Kidney (tissue), 13 donors: ENCODE measurements at regions not wholly inside any gene's neighbourhood (a gene's known extent, or its start where the extent isn't known, plus 50 kb on each side); places are given as distances from the start of the nearest gene placed in this dataset.
"Not testable (repeated sequence)": the region's sequence is repeated elsewhere in the genome, so short reads cannot be mapped to it uniquely, and the experiment has no call there.

Source experiments
- DNase-seq, 5 donors: peaks; one replicate each; pipeline ENCODE4 v3.0.0-alpha.2; 2013 to 2020
- FAIRE-seq: peaks from 2 replicates; lab custom pipeline; 2012; peaks lifted over from hg19 to GRCh38; lab: Jason Lieb, UNC
- H3K27ac ChIP-seq, 2 donors: one replicate each; pipeline ENCODE4 v1.7.0; 2013; ENCODE audit warnings: low read depth in 2 of 2, low read length in 2 of 2, inconsistent platforms in 1 of 2
- H3K27me3 ChIP-seq: one replicate; pipeline ENCODE4 v1.7.1; 2013; ENCODE audit warnings: low read length, inconsistent platforms; ENCODE audit not compliant: control insufficient read depth, insufficient read depth
- H3K36me3 ChIP-seq, 3 donors: one replicate each; pipeline versions ENCODE4 v1.7.0 to v1.7.1; 2013; ENCODE audit warnings: low read length in 3 of 3, control low read depth in 1 of 3, inconsistent platforms in 1 of 3; ENCODE audit not compliant: insufficient read depth in 3 of 3, control insufficient read depth in 2 of 3
- H3K4me1 ChIP-seq, 3 donors: one replicate each; pipeline versions ENCODE4 v1.7.0 to v1.7.1; 2013; ENCODE audit warnings: low read length in 3 of 3, inconsistent platforms in 1 of 3, low read depth in 1 of 3; ENCODE audit not compliant: control insufficient read depth in 2 of 3, insufficient read depth in 2 of 3
- H3K4me3 ChIP-seq, 3 donors: one replicate each; pipeline versions ENCODE4 v1.7.0 to v1.8.1; 2013; ENCODE audit warnings: low read length in 3 of 3, control low read depth in 1 of 3, inconsistent platforms in 1 of 3
- H3K9ac ChIP-seq, 3 donors: one replicate each; pipeline versions ENCODE4 v1.7.0 to v1.7.1; 2013; ENCODE audit warnings: low read length in 3 of 3, control low read depth in 1 of 3, inconsistent platforms in 1 of 3
- H3K9me3 ChIP-seq, 3 donors: one replicate each; pipeline versions ENCODE4 v1.7.0 to v1.7.1; 2013; ENCODE audit warnings: low read length in 3 of 3, control low read depth in 1 of 3, inconsistent platforms in 1 of 3; ENCODE audit not compliant: control insufficient read depth in 2 of 3, insufficient read depth in 1 of 3
- CTCF ChIP-seq: IDR thresholded peaks from 3 replicates; pipeline ENCODE4 v1.5.1; 2012; ENCODE audit warnings: mild to moderate bottlenecking, moderate library complexity, borderline replicate concordance; ENCODE audit not compliant: insufficient read depth; ENCODE audit errors: extremely low read depth
- intact Hi-C: fragments of 100-400 bp; cut with DNase I; formaldehyde crosslinking; loops from one replicate; pipeline ENCODE4 v1.11.1; 2022
- donor health status: control.
- donor health status: control.
- donor health status: control.
- donor health status: control.
- donor health status: control.
- donor health status: DM: yes; HTN: yes; CAD: no.
- donor health status: Normal renal cell carcinoma (clear cell type).

DNA sequence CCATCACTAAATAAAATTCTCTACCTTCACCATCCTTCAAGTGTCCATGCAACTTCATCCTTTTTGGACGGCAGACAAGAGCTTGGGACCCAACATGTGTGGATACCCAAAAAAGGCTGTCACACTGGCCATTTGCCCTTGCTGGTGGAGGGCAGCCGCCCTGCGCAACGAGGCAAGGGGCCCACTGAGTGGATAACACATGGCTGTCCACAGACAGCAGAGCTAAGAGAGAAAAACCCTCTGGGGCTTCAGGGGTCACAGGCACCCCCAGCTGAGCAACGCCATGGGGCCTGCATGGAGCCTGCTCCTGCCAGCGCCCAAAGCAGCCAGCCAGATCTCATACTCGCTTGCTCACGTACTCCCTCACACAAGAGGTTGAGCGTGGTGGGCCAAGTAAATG, 205.9 kb upstream of the NREP start:
- DNase-seq (peak in 1 of 5 donors; percentile 35), FAIRE-seq (no peak)
- Histone ChIP-seq H3K4me1 (no peaks in the 10 kb centered on the region), H3K4me3 (no peak overlapping the region), H3K27ac (no peak overlapping the region), H3K36me3 (no peaks in the 10 kb centered on the region), H3K9me3 (no peaks in the 10 kb centered on the region), H3K27me3 (no peaks in the 10 kb centered on the region), H3K9ac (no peak overlapping the region)
- intact Hi-C loops = no loop called here
- TF ChIP-seq CTCF = no peak

DNA sequence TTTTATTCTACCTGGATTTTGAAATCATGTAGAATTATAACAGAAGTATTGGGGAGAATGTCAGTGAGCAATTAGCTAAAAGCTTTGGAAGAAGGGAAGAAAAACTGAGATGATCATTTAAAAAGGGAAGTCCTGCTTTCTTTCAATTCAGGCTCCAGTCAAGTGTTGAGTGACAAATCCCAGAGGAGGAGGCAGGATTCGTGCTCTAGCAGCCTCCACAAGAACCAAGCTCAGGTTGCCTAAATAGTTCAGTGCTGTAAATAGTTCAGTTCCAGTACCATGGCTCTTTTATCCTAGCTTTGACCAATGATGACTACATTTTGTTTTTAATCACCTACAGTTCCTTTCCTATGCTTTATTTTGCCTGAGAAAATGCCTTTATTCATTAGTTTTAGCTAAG, 204.9 kb upstream of the NREP start:
- Histone ChIP-seq H3K36me3 (no peaks in the 10 kb centered on the region), H3K4me3 (no peak overlapping the region), H3K4me1 (no peaks in the 10 kb centered on the region), H3K9ac (no peak overlapping the region), H3K27ac (no peak overlapping the region), H3K9me3 (no peaks in the 10 kb centered on the region), H3K27me3 (no peaks in the 10 kb centered on the region)
- intact Hi-C loops = no loop called here
- no peak for TF ChIP-seq CTCF
- no peak for FAIRE-seq
- no peak for DNase-seq

DNA sequence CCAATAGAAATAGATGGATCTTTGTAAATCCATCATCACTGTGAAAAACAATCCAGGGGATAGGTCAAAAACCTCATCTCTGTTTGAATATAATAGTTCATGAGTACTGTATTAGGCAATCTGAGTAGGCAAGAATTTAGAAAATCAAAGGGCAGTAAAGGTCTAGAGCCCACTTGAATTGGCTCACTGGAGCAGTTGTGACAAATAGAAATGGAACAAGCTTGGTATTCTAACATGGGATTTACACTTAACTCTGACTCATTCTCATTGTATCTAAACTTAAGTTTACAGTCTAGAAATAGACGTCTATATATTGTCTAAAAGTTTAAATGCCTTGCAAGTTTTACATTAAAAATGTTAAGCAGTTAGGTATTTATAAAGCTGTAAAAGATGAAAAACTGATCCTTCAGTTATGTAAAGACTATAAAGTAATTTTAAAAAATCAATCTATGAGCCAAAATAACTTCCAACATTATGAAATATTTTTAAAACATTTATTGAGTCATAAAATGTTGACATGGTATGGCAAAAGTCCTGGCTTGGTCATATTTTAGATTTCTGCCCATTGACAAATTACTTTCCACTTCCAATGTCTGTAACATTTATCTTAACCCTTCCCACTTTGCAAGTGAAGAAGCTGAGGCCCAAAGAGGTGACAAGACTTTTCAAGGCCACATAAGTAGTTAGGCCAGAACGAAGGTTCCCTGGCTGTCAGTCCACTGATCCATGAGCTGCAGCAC, 203.7 kb upstream of the NREP start:
- no peaks in the 10 kb centered on the region for H3K36me3 ChIP-seq
- no peak overlapping the region for H3K27ac ChIP-seq
- H3K9ac ChIP-seq = no peak overlapping the region
- no peak for TF ChIP-seq CTCF
- H3K4me1 ChIP-seq = no peaks in the 10 kb centered on the region
- H3K9me3 ChIP-seq = no peaks in the 10 kb centered on the region
- FAIRE-seq (no peak), DNase-seq (no peak)
- no peak overlapping the region for H3K4me3 ChIP-seq
- no peaks in the 10 kb centered on the region for H3K27me3 ChIP-seq
- intact Hi-C loops = no loop called here

DNA sequence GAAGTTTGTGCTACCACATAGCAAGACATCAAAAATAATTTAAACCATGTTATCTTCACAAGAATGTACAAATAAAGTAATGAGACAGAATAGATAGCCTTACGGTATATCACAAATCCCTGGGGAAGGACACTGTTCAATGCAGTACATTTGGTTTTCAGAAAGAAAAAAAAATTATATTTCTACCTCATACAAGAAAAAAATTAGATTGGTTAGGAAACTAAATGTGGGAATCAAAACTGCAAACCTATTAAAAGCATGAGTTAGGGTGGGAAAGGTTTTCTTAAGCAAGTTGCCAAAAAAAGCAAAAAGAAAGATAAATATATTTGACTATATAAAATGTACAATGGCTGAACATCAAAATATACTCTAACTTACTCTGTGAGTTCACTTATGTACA, 201.9 kb upstream of the NREP start:
- Histone ChIP-seq H3K4me1 (no peaks in the 10 kb centered on the region), H3K27me3 (no peaks in the 10 kb centered on the region), H3K27ac (no peak overlapping the region), H3K9ac (no peak overlapping the region), H3K36me3 (no peaks in the 10 kb centered on the region), H3K4me3 (no peak overlapping the region), H3K9me3 (no peaks in the 10 kb centered on the region)
- no peak for FAIRE-seq
- no peak for TF ChIP-seq CTCF
- DNase-seq = no peak
- intact Hi-C loops = no loop called here

DNA sequence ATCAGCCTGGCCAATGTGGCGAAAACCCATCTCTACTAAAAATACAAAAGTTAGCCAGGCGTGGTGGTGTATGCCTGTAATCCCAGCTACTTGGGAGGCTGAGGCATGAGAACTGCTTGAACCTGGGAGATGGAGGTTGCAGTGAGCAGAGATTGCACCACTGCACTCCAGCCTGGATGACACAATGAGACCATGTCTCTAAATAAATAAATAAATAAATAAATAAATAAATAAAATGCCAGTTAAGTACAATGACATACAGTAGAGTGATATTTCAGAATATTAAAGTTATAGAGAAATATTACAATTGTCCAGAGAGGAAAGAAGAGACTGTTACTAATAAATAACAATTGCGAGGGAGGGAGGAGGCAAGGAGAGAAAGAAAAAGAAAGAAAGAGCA, 199.8 kb upstream of the NREP start:
- H3K9ac ChIP-seq, H3K4me3 ChIP-seq, H3K4me1 ChIP-seq, H3K27ac ChIP-seq, H3K9me3 ChIP-seq, FAIRE-seq, H3K36me3 ChIP-seq, H3K27me3 ChIP-seq, intact Hi-C loops, DNase-seq: not testable (repeated sequence)
